Endothelial cell of hepatic sinusoid (primary cell): ENCODE measurements at regions not wholly inside any gene's neighbourhood (a gene's known extent, or its start where the extent isn't known, plus 50 kb on each side); places are given as distances from the start of the nearest gene placed in this dataset.

Experiments used
- in situ Hi-C: cut with HindIII; loops from 2 replicates; pipeline ENCODE4 v1.10.0; 2017; ENCODE audit warnings: low sequenced_read_pairs

DNA sequence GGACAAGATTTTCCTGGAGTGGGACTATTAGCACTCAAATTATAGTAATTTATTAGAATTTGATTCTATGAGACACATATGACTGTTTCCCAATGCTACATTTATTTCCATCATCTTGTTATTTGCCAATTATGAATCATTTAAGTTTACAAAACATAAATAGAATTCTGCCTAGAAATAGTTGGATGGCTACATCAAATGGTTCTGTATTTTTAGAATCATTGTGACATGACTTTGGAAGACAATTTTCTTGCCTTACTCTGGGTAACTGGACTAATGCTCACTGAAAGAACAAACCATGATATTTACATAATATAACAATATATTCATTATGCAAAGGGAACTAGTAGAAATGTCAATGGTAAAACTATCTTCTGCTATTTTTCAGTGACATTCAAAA lies 173.5 kb downstream of the ZIC1 start:
- in situ Hi-C loops: no loop called here

GRCh38 chr3:147589016-147589415 lies 179.9 kb downstream of the ZIC1 start:
- in situ Hi-C loops: no loop called here

- in situ Hi-C loops: no loop called here
Observed at GRCh38 chr3:147604136-147604535, 195.0 kb downstream of the ZIC1 start.

- in situ Hi-C loops: no loop called here
Observed at GRCh38 chr3:147613725-147614124, 204.6 kb downstream of the ZIC1 start.

GRCh38 chr3:147614210-147614609 lies 205.0 kb downstream of the ZIC1 start:
- in situ Hi-C loops: no loop called here

- in situ Hi-C loops: no loop called here
Observed at GRCh38 chr3:147615035-147615434, 205.9 kb downstream of the ZIC1 start.

DNA sequence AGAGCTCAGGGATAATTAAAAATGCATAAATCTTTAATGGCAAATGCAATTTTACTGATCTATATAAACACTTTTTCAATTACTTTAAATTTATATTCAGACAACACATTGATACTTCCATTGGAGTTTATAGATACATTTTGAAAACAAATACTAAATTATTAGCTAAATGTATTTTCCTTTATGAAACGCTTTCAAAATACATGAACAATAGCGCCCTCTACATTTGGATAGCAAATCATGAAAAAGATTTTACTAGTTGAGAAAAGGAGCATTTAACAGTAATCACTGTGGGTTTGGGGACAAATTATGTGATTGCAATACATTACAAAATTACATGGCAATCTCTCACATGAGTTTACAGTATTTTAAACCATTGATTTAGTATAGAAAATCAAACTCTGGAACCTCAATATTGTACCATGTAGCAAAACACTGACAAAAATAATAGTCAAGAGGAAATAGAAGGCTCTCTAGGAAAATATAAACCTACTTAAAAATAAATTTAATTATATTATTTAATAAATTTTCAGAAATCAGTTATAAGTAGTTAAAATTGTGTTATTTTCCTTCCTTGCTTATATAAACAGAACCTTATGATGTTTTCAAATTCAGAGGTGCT lies 207.9 kb downstream of the ZIC1 start:
- in situ Hi-C loops: no loop called here

- in situ Hi-C loops: no loop called here
Observed at GRCh38 chr3:147618691-147619090, 209.5 kb downstream of the ZIC1 start.

GRCh38 chr3:147619921-147620560 lies 210.9 kb downstream of the ZIC1 start:
- in situ Hi-C loops: no loop called here

GRCh38 chr3:147620906-147621305 lies 211.7 kb downstream of the ZIC1 start:
- in situ Hi-C loops: no loop called here

GRCh38 chr3:147630921-147631415 lies 221.8 kb downstream of the ZIC1 start:
- in situ Hi-C loops: no loop called here

DNA sequence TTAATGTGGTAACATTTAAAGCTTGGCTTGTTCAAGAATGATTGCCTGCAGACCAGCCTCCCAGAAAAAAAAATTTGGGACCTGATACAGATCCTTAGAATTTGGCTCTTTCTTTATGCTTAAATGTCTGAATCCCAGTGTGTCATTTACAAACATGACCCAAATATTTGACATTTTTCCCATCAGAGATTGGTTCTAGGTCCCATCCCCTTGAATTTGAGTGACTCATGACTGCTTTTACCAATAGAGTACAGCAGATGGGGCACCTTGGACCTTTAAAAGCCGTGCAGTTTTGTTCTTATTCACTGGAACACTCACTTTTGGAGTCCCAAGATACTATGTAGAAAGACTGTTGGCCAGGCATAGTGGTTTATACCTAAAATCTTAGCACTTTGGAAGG lies 231.6 kb downstream of the ZIC1 start:
- in situ Hi-C loops: no loop called here

DNA sequence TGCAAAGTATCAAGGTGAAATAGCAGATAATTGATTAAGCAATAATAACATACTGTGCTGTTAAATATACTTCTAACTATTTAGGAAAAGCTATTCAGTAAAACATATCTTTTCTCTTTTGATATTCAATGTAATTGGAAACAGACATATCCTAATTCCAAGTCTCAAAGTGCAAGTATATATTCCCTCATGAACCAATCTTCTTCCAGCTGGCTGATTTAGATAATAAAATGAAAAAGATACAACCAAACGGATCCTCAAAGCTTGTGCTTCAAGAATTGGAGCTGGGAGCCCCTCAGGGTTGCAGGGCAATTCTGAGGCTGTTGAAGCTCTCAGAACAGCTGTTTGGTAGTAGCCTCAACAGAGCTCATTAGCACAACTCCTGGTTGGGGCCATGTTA lies 236.6 kb downstream of the ZIC1 start:
- in situ Hi-C loops: no loop called here

GRCh38 chr3:147649475-147649874 lies 240.3 kb downstream of the ZIC1 start:
- in situ Hi-C loops: no loop called here

DNA sequence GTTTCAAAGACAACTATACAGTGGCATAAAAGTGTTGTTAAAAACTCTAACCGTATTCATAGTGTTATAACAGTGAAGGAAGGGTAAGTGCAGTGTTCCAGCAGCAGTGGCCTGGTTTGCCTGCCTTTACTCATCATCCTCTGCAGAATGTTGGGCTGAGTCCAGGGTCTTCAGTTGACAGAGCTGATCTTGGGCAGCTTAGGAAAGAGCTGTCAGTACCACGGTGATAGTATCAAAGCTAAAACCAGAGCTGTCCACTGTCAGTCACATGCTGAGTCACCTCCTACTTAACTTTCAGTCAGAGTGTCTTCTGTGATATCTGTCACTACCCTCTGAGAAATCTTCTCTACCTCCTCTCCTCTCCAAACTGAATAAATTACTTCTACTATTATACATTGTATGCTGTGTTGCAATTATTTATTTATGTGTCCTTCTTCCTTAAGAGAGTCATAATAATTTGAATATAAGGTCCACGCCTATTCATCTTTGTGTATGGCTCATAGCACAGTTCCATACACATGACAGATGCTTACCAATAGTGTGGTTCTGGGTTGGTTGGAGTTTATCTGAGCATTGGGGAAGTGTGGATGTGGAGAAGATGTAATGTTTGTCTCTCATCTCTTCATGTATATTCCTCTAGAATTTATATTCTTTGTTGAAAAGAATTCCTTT lies 242.1 kb downstream of the ZIC1 start:
- in situ Hi-C loops: no loop called here

- in situ Hi-C loops: no loop called here
Observed at GRCh38 chr3:147652651-147653366, 243.6 kb downstream of the ZIC1 start.

DNA sequence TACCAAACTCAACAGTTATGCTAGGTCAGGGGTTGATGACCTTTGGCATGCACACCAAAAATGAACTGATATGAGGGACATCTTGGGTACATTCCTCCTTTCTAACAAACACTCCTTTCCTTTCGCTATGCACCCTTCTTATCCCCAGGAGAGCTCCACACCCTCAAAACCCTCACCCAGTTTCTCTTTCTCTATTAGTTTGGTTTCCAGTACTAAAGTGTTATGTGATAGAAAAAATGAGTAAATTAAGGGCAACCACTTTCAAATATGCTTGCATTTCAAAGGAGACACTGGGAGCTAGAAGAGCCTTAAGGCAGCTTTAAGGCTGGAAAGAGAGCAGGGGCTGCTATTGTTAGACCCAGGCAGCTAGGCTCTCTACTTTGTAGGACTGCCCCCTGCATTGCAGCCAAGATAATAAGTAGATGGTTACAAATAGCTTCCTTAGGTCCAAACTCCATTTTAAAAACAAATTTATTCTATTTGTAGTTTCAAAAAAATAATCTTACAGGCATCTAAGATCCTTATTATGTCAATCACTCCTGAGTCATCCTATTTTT lies 244.3 kb downstream of the ZIC1 start:
- in situ Hi-C loops: no loop called here

DNA sequence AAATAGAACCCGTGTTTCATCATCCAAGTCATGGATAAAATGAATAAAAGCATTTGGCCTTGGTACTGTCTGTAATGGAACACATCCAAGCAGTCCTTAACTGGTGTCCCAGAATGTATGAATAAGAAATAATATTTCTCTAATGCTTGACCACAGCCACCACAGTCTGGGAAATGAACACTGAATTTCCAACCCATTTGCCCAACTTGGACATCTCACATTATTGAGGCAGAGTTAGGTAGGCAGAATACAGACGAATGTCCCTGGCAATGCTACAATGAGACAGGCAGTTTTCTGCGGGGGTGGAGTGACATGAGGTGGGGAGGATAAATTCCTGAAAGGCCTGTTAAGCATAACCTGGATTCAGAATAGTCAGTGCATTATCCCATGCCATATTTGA lies 245.7 kb downstream of the ZIC1 start:
- in situ Hi-C loops: no loop called here

GRCh38 chr3:147655236-147655635 lies 246.1 kb downstream of the ZIC1 start:
- in situ Hi-C loops: no loop called here

DNA sequence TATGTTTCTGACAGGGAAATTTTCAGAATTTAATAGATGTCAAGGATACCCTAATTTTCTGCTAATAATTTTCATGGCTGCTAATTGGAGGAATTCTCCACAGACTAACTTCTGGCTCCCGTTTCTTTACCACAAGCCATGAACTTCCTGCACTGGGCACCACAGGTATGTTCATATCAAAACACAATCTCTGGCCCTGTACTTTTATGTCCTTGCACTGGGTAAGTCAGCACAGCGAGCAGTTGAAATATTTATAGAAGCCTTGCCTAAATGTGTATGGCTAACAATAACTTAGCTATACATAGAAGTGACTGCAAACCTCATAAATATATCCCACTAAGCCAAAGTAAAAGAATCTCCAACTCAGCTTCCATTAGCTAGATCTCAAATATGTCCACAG lies 246.9 kb downstream of the ZIC1 start:
- in situ Hi-C loops: no loop called here

DNA sequence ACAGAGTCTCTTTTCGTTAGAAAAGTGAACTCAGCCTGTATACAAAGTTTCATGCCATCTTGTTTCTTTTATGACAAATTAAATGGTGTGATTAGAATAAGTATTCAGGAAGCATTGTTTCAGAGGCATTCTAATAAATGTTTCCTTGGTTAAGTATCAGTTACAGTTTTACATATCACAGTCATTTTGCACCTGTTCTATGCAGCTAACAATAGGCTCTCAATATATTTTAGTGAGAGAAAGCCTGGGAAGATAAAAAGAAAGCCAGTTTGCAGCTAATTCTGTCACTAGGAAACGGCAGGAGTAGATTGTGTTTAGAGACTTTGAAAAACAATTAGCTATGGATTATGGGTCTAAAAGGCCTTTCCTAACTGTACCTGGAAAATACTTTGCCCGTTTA lies 252.8 kb downstream of the ZIC1 start:
- in situ Hi-C loops: no loop called here
